ENCODE measurements at regions not wholly inside any gene's neighbourhood (a gene's known extent, or its start where the extent isn't known, plus 50 kb on each side); places are given as distances from the start of the nearest gene placed in this dataset.

DNA sequence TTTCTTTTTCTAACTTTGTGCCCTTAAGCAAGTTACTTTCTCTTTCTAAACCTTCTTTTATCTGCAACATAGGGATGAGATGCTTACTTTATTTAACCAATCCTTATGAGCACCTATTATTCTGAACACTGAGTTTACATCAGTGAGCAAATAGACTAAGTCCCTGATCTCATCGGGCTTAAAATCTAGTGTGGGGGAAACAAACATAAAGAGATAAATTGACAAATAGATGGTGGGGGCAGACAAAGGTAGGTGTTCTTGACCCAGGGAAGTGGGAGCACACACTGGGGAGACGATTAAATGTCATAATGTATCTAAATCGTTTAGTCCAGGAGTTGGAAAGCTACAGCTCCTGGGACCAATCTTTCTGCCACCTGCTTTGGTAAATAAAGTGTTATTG, 129.6 kb downstream of the TFAP2C start:
- intact Hi-C loops (cut with DNase I; ENCODE audit: low total_unique reads) (no loop called here), in situ Hi-C loops (cut with MboI; ENCODE audit: low pct_ligation_motif_present in 1 of 4, low pct_unique_long_range_greater_than_20kb in 1 of 4, low sequenced_read_pairs in 3 of 4) (no loop called here)
- DNase-seq = no peak
- H3K27ac ChIP-seq = no peak overlapping the region
- no peaks in the 10 kb centered on the region for H3K9me3 ChIP-seq
- TF ChIP-seq EP300 (IDR thresholded peaks at IDR 0.05; ENCODE audit: low read depth) (no peak), POLR2AphosphoS5 (IDR thresholded peaks at IDR 0.05) (no peak)
- WGBS, 2 donors (ENCODE audit: low coverage in 1 of 2) = 43 to 64% methylated on average over 3 of the region's 3 CpGs
- no peak overlapping the region for H3K4me3 ChIP-seq
- no peaks in the 10 kb centered on the region for H3K36me3 ChIP-seq
- H3K4me1 ChIP-seq = no peaks in the 10 kb centered on the region
- no peaks in the 10 kb centered on the region for H3K27me3 ChIP-seq

DNA sequence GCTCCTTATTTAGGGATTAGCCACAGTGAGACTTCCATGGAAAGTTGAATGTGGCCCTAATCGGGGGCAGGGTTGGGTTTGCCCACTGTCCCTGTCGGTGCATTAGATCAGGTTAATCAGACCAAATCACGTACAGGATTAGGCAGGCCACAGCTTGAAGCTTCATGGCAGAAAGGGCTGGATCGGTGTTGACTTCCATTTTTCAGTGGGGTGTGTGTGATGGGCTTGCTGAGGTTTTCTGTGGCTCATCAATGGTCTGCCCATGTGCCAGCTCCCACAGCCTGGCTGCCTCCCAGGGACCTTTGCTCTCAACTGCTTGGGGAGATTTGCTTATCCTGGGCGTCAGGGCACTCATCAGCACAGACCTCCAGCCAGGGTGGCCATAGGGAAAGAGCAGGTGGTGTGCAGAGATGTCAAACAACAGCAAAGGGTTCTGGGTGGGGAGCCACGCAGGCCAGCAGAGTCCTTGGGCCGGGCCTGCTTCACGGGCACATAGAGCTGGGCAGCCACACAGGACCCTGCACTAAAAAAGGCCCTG, 130.7 kb downstream of the TFAP2C start:
- Histone ChIP-seq H3K9me3 (no peaks in the 10 kb centered on the region), H3K27ac (no peak overlapping the region), H3K4me3 (no peak overlapping the region), H3K36me3 (no peaks in the 10 kb centered on the region), H3K27me3 (no peaks in the 10 kb centered on the region), H3K4me1 (no peaks in the 10 kb centered on the region)
- DNase-seq = no peak
- intact Hi-C loops (cut with DNase I; ENCODE audit: low total_unique reads) (no loop called here), in situ Hi-C loops (cut with MboI; ENCODE audit: low pct_ligation_motif_present in 1 of 4, low pct_unique_long_range_greater_than_20kb in 1 of 4, low sequenced_read_pairs in 3 of 4) (no loop called here)
- 82% methylated on average over 8 of the region's 8 CpGs; no CpG with 5 or more reads in 1 of the 2 donors for WGBS, 2 donors (ENCODE audit: low coverage in 1 of 2)
- TF ChIP-seq, protein P1, sequence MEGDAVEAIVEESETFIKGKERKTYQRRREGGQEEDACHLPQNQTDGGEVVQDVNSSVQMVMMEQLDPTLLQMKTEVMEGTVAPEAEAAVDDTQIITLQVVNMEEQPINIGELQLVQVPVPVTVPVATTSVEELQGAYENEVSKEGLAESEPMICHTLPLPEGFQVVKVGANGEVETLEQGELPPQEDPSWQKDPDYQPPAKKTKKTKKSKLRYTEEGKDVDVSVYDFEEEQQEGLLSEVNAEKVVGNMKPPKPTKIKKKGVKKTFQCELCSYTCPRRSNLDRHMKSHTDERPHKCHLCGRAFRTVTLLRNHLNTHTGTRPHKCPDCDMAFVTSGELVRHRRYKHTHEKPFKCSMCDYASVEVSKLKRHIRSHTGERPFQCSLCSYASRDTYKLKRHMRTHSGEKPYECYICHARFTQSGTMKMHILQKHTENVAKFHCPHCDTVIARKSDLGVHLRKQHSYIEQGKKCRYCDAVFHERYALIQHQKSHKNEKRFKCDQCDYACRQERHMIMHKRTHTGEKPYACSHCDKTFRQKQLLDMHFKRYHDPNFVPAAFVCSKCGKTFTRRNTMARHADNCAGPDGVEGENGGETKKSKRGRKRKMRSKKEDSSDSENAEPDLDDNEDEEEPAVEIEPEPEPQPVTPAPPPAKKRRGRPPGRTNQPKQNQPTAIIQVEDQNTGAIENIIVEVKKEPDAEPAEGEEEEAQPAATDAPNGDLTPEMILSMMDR (IDR thresholded peaks at IDR 0.05) = no peak
- TF ChIP-seq POLR2A (IDR thresholded peaks at IDR 0.05) (no peak), EP300 (IDR thresholded peaks at IDR 0.05; ENCODE audit: low read depth) (no peak), POLR2AphosphoS5 (IDR thresholded peaks at IDR 0.05) (no peak)

DNA sequence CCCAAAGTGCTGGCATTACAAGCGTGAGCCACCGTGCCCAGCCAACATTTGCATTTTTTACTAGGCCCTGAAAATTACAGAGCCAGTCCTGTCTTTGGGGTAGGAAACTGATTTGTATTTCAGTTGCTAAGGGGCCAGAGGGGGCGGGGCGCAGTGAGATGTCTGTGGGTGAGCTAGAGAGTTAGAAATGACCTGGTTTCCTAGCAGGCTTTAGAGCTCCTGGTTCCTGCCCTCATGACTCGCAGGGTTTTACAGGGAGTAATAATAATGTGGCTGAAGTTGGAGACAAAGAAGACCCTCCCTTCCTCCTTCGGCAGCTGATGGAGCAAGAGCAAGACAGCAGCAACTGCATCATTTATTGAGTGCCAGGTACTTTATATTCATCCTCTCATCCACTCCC, 131.5 kb downstream of the TFAP2C start:
- TF ChIP-seq POLR2AphosphoS5 (IDR thresholded peaks at IDR 0.05) = no peak
- no peaks in the 10 kb centered on the region for H3K9me3 ChIP-seq
- H3K36me3 ChIP-seq = no peaks in the 10 kb centered on the region
- WGBS, 2 donors (ENCODE audit: low coverage in 1 of 2) = 78 to 83% methylated on average over 1 to 6 of the region's 6 CpGs
- no peak for DNase-seq
- no peak overlapping the region for H3K27ac ChIP-seq
- H3K4me3 ChIP-seq = no peak overlapping the region
- intact Hi-C loops (cut with DNase I; ENCODE audit: low total_unique reads) (no loop called here), in situ Hi-C loops (cut with MboI; ENCODE audit: low pct_ligation_motif_present in 1 of 4, low pct_unique_long_range_greater_than_20kb in 1 of 4, low sequenced_read_pairs in 3 of 4) (no loop called here)
- H3K27me3 ChIP-seq = no peaks in the 10 kb centered on the region
- no peaks in the 10 kb centered on the region for H3K4me1 ChIP-seq

DNA sequence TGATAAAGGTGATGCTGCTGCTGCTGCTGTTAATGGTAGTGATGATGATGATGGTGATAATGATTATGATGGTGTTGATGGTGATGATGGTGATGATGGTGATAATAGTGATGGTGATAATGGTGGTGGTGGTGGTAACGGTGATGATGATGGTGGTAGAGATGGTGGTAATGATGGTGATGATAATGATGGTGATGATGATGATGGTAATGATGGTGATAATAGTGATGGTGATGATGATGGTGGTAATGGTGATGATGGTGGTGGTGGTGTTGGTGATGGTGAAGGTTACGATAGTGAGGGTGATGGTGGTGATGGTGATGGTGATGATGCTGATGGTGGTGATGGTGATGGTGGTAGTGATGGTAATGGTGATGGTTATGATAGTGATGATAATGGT, 132.3 kb downstream of the TFAP2C start:
- in situ Hi-C loops (cut with MboI; ENCODE audit: low pct_ligation_motif_present in 1 of 4, low pct_unique_long_range_greater_than_20kb in 1 of 4, low sequenced_read_pairs in 3 of 4) = no loop called here
- DNase-seq = no peak
- TF ChIP-seq, protein P1 (IDR thresholded peaks at IDR 0.05) = no peak
- TF ChIP-seq POLR2AphosphoS5 (IDR thresholded peaks at IDR 0.05) (no peak), EP300 (IDR thresholded peaks at IDR 0.05; ENCODE audit: low read depth) (no peak), POLR2A (IDR thresholded peaks at IDR 0.05) (no peak)
- Histone ChIP-seq H3K4me3 (no peak overlapping the region), H3K27me3 (no peaks in the 10 kb centered on the region), H3K36me3 (no peaks in the 10 kb centered on the region), H3K27ac (no peak overlapping the region), H3K9me3 (no peaks in the 10 kb centered on the region), H3K4me1 (no peaks in the 10 kb centered on the region)
- intact Hi-C loops (cut with DNase I; ENCODE audit: low total_unique reads) = no loop called here
- 90 to 92% methylated on average over 2 of the region's 2 CpGs for WGBS, 2 donors (ENCODE audit: low coverage in 1 of 2)

DNA sequence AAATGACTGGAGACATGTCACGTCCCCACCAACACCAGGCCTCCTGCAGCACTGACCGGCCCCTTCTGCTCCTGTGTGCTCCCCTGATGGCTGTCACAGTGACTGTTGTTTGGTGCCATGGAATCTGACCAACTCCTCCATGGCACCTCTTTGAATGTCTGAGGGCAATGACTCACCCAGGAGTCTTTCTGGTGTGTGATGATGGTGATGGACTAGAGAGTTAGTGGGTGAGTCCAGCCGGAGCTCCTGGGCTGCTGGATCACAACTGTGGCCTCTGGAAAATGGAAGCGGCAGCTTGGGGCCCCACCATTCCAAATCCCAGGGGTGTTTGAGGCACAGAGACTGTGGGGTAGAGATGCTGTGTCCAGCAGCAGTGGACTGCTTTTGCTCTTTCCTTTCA, 133.3 kb downstream of the TFAP2C start:
- Histone ChIP-seq H3K4me3 (no peak overlapping the region), H3K36me3 (no peaks in the 10 kb centered on the region), H3K9me3 (no peaks in the 10 kb centered on the region), H3K4me1 (no peaks in the 10 kb centered on the region), H3K27ac (no peak overlapping the region), H3K27me3 (no peaks in the 10 kb centered on the region)
- no peak for DNase-seq
- TF ChIP-seq POLR2A (IDR thresholded peaks at IDR 0.05) = no peak
- TF ChIP-seq EP300 (IDR thresholded peaks at IDR 0.05; ENCODE audit: low read depth) = no peak
- TF ChIP-seq, protein P1 (IDR thresholded peaks at IDR 0.05) = no peak
- no peak for TF ChIP-seq POLR2AphosphoS5 (IDR thresholded peaks at IDR 0.05)
- 86% methylated on average over 4 of the region's 4 CpGs; no CpG with 5 or more reads in 1 of the 2 donors for WGBS, 2 donors (ENCODE audit: low coverage in 1 of 2)
- intact Hi-C loops (cut with DNase I; ENCODE audit: low total_unique reads) (no loop called here), in situ Hi-C loops (cut with MboI; ENCODE audit: low pct_ligation_motif_present in 1 of 4, low pct_unique_long_range_greater_than_20kb in 1 of 4, low sequenced_read_pairs in 3 of 4) (no loop called here)
